ENCODE measurements at regions not wholly inside any gene's neighbourhood (a gene's known extent, or its start where the extent isn't known, plus 50 kb on each side); places are given as distances from the start of the nearest gene placed in this dataset.

DNA sequence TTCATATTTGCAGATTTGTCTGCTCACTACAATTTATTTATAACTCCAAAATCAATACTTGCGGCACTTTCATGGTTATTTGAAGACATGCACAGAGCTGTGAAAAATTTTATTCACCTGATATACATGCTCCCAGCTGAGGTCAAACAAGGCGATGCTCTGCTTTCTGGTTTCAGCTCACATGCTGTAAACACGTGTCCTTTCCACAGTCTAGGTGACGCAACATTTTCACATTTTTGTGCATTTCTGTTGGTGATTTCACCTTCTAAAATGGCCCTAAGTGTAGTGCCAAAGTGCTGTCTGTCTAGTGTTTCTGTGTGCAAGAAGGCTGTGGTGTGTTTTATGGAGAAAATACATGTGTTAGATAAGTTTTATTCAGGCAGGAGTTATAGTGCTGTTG lies 650.5 kb downstream of the RNF144B start:
- intact Hi-C loops (cut with DNase I, micrococcal nuclease), result no loop called here
- ATAC-seq, result no peak

GRCh38 chr6:19039287-19039686 lies 652.1 kb downstream of the RNF144B start:
- ATAC-seq (no peak), DNase-seq (no peak)
- Histone ChIP-seq H3K36me3 (ENCODE audit: low read depth) (no peaks in the 10 kb centered on the region), H3K4me1 (ENCODE audit: low read depth) (no peaks in the 10 kb centered on the region), H3K9me3 (no peaks in the 10 kb centered on the region), H3K4me3 (no peak overlapping the region)
- no peak for TF ChIP-seq CTCF (IDR thresholded peaks at IDR 0.05)
- intact Hi-C loops (cut with DNase I, micrococcal nuclease), result no loop called here

More for the DNA sequence above, 650.5 kb downstream of the RNF144B start:
- DNase-seq, result no peak
- no peak overlapping the region for H3K4me3 ChIP-seq
- TF ChIP-seq CTCF (IDR thresholded peaks at IDR 0.05), result no peak
- H3K4me1 ChIP-seq (ENCODE audit: low read depth), result no peaks in the 10 kb centered on the region
- H3K36me3 ChIP-seq (ENCODE audit: low read depth), result no peaks in the 10 kb centered on the region
- H3K9me3 ChIP-seq, result no peaks in the 10 kb centered on the region

GRCh38 chr6:19041906-19042305 lies 654.8 kb downstream of the RNF144B start:
- DNase-seq, result no peak
- H3K9me3 ChIP-seq, result no peaks in the 10 kb centered on the region
- H3K4me3 ChIP-seq, result no peak overlapping the region
- H3K36me3 ChIP-seq (ENCODE audit: low read depth), result no peaks in the 10 kb centered on the region
- no peak for TF ChIP-seq CTCF (IDR thresholded peaks at IDR 0.05)
- H3K4me1 ChIP-seq (ENCODE audit: low read depth), result no peaks in the 10 kb centered on the region
- no peak for ATAC-seq
- intact Hi-C loops (cut with DNase I, micrococcal nuclease), result no loop called here

- no peaks in the 10 kb centered on the region for H3K9me3 ChIP-seq
- ATAC-seq (no peak), DNase-seq (no peak)
- no peaks in the 10 kb centered on the region for H3K36me3 ChIP-seq (ENCODE audit: low read depth)
- no peak for TF ChIP-seq CTCF (IDR thresholded peaks at IDR 0.05)
- intact Hi-C loops (cut with DNase I, micrococcal nuclease), result no loop called here
- no peaks in the 10 kb centered on the region for H3K4me1 ChIP-seq (ENCODE audit: low read depth)
- H3K4me3 ChIP-seq, result no peak overlapping the region
These were observed 655.3 kb downstream of the RNF144B start for GRCh38 chr6:19042420-19042819.

- ATAC-seq (no peak), DNase-seq (no peak)
- TF ChIP-seq CTCF (IDR thresholded peaks at IDR 0.05), result no peak
- intact Hi-C loops (cut with DNase I, micrococcal nuclease), result no loop called here
- Histone ChIP-seq H3K4me3 (no peak overlapping the region), H3K36me3 (ENCODE audit: low read depth) (no peaks in the 10 kb centered on the region), H3K4me1 (ENCODE audit: low read depth) (no peaks in the 10 kb centered on the region), H3K9me3 (no peaks in the 10 kb centered on the region)
These were observed 663.6 kb downstream of the RNF144B start for GRCh38 chr6:19050765-19051164.

- no peaks in the 10 kb centered on the region for H3K9me3 ChIP-seq
- intact Hi-C loops (cut with DNase I, micrococcal nuclease), result no loop called here
- no peak for ATAC-seq
These were observed 665.1 kb downstream of the RNF144B start for GRCh38 chr6:19052219-19052618.

More at GRCh38 chr6:19052219-19052618, 665.1 kb downstream of the RNF144B start:
- TF ChIP-seq CTCF (IDR thresholded peaks at IDR 0.05), result no peak
- Histone ChIP-seq H3K4me1 (ENCODE audit: low read depth) (no peaks in the 10 kb centered on the region), H3K4me3 (no peak overlapping the region), H3K36me3 (ENCODE audit: low read depth) (no peaks in the 10 kb centered on the region)
- DNase-seq, result no peak
